ENCODE measurements at regions not wholly inside any gene's neighbourhood (a gene's known extent, or its start where the extent isn't known, plus 50 kb on each side); places are given as distances from the start of the nearest gene placed in this dataset.

DNA sequence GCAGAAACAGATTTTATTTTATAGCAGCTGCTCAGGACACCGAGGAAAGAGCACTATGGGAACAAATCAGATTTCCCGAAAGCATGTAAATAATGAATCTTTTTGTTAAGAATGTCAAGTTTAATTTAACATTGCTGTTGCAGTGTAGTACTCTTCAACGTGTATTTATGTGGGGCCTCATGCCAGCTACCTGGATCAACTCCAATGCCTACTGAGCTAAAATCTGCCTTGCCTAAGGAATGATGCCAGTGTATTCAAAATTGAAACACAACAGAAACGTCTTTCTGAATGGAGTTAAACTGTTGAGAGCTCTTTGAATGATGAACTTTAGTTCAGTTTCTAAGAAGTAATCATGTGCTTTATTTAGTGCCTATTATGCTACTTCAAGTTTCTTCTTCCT is 1379.8 kb upstream of the ATXN8OS start:
- TF ChIP-seq, protein P1, sequence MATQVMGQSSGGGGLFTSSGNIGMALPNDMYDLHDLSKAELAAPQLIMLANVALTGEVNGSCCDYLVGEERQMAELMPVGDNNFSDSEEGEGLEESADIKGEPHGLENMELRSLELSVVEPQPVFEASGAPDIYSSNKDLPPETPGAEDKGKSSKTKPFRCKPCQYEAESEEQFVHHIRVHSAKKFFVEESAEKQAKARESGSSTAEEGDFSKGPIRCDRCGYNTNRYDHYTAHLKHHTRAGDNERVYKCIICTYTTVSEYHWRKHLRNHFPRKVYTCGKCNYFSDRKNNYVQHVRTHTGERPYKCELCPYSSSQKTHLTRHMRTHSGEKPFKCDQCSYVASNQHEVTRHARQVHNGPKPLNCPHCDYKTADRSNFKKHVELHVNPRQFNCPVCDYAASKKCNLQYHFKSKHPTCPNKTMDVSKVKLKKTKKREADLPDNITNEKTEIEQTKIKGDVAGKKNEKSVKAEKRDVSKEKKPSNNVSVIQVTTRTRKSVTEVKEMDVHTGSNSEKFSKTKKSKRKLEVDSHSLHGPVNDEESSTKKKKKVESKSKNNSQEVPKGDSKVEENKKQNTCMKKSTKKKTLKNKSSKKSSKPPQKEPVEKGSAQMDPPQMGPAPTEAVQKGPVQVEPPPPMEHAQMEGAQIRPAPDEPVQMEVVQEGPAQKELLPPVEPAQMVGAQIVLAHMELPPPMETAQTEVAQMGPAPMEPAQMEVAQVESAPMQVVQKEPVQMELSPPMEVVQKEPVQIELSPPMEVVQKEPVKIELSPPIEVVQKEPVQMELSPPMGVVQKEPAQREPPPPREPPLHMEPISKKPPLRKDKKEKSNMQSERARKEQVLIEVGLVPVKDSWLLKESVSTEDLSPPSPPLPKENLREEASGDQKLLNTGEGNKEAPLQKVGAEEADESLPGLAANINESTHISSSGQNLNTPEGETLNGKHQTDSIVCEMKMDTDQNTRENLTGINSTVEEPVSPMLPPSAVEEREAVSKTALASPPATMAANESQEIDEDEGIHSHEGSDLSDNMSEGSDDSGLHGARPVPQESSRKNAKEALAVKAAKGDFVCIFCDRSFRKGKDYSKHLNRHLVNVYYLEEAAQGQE (IDR thresholded peaks at IDR 0.05), result no peak
- TF ChIP-seq, protein P2, sequence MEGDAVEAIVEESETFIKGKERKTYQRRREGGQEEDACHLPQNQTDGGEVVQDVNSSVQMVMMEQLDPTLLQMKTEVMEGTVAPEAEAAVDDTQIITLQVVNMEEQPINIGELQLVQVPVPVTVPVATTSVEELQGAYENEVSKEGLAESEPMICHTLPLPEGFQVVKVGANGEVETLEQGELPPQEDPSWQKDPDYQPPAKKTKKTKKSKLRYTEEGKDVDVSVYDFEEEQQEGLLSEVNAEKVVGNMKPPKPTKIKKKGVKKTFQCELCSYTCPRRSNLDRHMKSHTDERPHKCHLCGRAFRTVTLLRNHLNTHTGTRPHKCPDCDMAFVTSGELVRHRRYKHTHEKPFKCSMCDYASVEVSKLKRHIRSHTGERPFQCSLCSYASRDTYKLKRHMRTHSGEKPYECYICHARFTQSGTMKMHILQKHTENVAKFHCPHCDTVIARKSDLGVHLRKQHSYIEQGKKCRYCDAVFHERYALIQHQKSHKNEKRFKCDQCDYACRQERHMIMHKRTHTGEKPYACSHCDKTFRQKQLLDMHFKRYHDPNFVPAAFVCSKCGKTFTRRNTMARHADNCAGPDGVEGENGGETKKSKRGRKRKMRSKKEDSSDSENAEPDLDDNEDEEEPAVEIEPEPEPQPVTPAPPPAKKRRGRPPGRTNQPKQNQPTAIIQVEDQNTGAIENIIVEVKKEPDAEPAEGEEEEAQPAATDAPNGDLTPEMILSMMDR (IDR thresholded peaks at IDR 0.05), result no peak
- TF ChIP-seq POLR2A (IDR thresholded peaks at IDR 0.05; ENCODE audit: low read length), result no peak
- TF ChIP-seq ZC3H11A (IDR thresholded peaks at IDR 0.05), result no peak
- TF ChIP-seq, protein P3, sequence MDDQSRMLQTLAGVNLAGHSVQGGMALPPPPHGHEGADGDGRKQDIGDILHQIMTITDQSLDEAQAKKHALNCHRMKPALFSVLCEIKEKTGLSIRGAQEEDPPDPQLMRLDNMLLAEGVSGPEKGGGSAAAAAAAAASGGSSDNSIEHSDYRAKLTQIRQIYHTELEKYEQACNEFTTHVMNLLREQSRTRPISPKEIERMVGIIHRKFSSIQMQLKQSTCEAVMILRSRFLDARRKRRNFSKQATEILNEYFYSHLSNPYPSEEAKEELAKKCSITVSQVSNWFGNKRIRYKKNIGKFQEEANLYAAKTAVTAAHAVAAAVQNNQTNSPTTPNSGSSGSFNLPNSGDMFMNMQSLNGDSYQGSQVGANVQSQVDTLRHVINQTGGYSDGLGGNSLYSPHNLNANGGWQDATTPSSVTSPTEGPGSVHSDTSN (IDR thresholded peaks at IDR 0.05), result no peak
- TF ChIP-seq, protein P4, sequence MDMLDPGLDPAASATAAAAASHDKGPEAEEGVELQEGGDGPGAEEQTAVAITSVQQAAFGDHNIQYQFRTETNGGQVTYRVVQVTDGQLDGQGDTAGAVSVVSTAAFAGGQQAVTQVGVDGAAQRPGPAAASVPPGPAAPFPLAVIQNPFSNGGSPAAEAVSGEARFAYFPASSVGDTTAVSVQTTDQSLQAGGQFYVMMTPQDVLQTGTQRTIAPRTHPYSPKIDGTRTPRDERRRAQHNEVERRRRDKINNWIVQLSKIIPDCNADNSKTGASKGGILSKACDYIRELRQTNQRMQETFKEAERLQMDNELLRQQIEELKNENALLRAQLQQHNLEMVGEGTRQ (IDR thresholded peaks at IDR 0.05), result no peak
- no peak for TF ChIP-seq MYC (IDR thresholded peaks at IDR 0.05; ENCODE audit: borderline replicate concordance, low read length)
- no peak for TF ChIP-seq NR3C1 (IDR thresholded peaks at IDR 0.05)
- no peak for TF ChIP-seq MAZ (IDR thresholded peaks at IDR 0.05; ENCODE audit: borderline replicate concordance, low read depth, low read length)
